SK-N-SH treated with all-trans-retinoic acid at 6 μM for 48 hours (cell line): ENCODE measurements at regions not wholly inside any gene's neighbourhood (a gene's known extent, or its start where the extent isn't known, plus 50 kb on each side); places are given as distances from the start of the nearest gene placed in this dataset.

Experiments
- ARNTL ChIP-seq: fragments of 450-650 bp; formaldehyde crosslinking; IDR thresholded peaks from 2 replicates; pipeline ENCODE4 v1.5.0; 2020; ENCODE audit warnings: low read depth, mild to moderate bottlenecking, moderate library complexity, borderline replicate concordance
- CREB5 ChIP-seq: fragments of 250-450 bp; sonication (Bioruptor Pico); IDR thresholded peaks from 2 replicates; pipeline ENCODE4 v1.5.1; 2020; ENCODE audit warnings: low read depth, mild to moderate bottlenecking, moderate library complexity
- ISL1 ChIP-seq: fragments of 250-450 bp; sonication (Bioruptor Pico); IDR thresholded peaks from 2 replicates; pipeline ENCODE4 v2.1.2; 2022; ENCODE audit warnings: mild to moderate bottlenecking, moderate library complexity
- SNAI2 ChIP-seq: fragments of 250-450 bp; sonication (Bioruptor Pico); IDR thresholded peaks from 2 replicates; pipeline ENCODE4 v1.5.0; 2020; ENCODE audit warnings: mild to moderate bottlenecking, moderate library complexity

GRCh38 chr12:11509326-11509725, 114.0 kb upstream of the PRB2 start:
- TF ChIP-seq SNAI2 (CRISPR knock-in tag) (no peak), ISL1 (CRISPR knock-in tag) (no peak), ARNTL (CRISPR knock-in tag) (no peak), CREB5 (CRISPR knock-in tag) (no peak)
